22Rv1 (cell line): ENCODE measurements at regions not wholly inside any gene's neighbourhood (a gene's known extent, or its start where the extent isn't known, plus 50 kb on each side); places are given as distances from the start of the nearest gene placed in this dataset.

Experiments used
- CTCF ChIP-seq: fragments of 450-650 bp; IDR thresholded peaks from 2 replicates; pipeline ENCODE4 v1.5.1; 2017; ENCODE audit warnings: mild to moderate bottlenecking
- ZFX ChIP-seq: fragments of 450-650 bp; IDR thresholded peaks from 2 replicates; pipeline ENCODE4 v1.6.1; 2017; ENCODE audit warnings: antibody characterized with exemption, borderline replicate concordance

- TF ChIP-seq CTCF (no peak), ZFX (no peak)
These were observed 85.5 kb downstream of the UNC5CL start for GRCh38 chr6:40953486-40953885.
